Ovary (tissue), 7 donors: ENCODE measurements at regions not wholly inside any gene's neighbourhood (a gene's known extent, or its start where the extent isn't known, plus 50 kb on each side); places are given as distances from the start of the nearest gene placed in this dataset.

Experiments
- DNase-seq, 5 donors: peaks; one replicate each; pipeline ENCODE4 v3.0.0-alpha.2; 2019 to 2020
- H3K27ac ChIP-seq, 2 donors: fragments of 200-600 bp; one replicate each; pipeline versions ENCODE4 v1.5.1 to v1.8.0; 2019 to 2022
- H3K27me3 ChIP-seq: fragments of 200-600 bp; one replicate; pipeline ENCODE4 v1.8.0; 2022
- H3K36me3 ChIP-seq: fragments of 200-600 bp; sonication (generic); one replicate; pipeline ENCODE4 v1.5.1; 2019
- H3K4me1 ChIP-seq: one replicate; pipeline ENCODE4 v1.8.1; 2013; ENCODE audit warnings: mild to moderate bottlenecking, moderate library complexity; ENCODE audit not compliant: insufficient read depth
- H3K4me3 ChIP-seq: fragments of 200-600 bp; sonication (generic); one replicate; pipeline ENCODE4 v1.5.1; 2017
- H3K9me3 ChIP-seq, 2 donors: fragments of 200-600 bp in 1 of 2; sonication (generic) in 1 of 2; one replicate each; pipeline versions ENCODE4 v1.5.1 to v1.8.1; 2013 to 2019; ENCODE audit warnings: mild to moderate bottlenecking in 1 of 2, moderate library complexity in 1 of 2
- CTCF ChIP-seq, 3 donors: fragments of 450-650 bp in 2 of 3; fragments of 200-600 bp in 1 of 3; IDR thresholded peaks; one replicate each; pipeline versions ENCODE4 v1.5.1 to v1.8.0; 2016 to 2022; ENCODE audit warnings: antibody characterized with exemption in 3 of 3, mild to moderate bottlenecking in 1 of 3
- EP300 ChIP-seq: sonication (generic); formaldehyde crosslinking; IDR thresholded peaks from one replicate; pipeline ENCODE4 v1.6.1; 2017; ENCODE audit warnings: antibody characterized with exemption
- POLR2A ChIP-seq: fragments of 450-650 bp; IDR thresholded peaks from one replicate; pipeline ENCODE4 v1.6.1; 2017; ENCODE audit warnings: antibody characterized with exemption, mild to moderate bottlenecking, moderate library complexity
- WGBS, 3 donors: extraction: QIAGEN DNeasy Blood & Tissue Kit in 1 of 3; methylation state at CpG; one replicate each; pipeline versions ENCODE4 v1.1.5 to v1.1.7; 2013 to 2017; 5-methylcytosine and 5-hydroxymethylcytosine counted together
- intact Hi-C, 4 donors: fragments of 100-400 bp; cut with DNase I; formaldehyde crosslinking; loops; one replicate each; pipeline versions ENCODE4 v1.11.0 to v1.15.1; 2022 to 2023
- donor health status: DM: no; HTN: no; CAD: no; lungs with moderate emphysema.
- donor health status: DM: no; HTN: no; CAD: no.
- donor health status: Bipolar disorder and iron deficiency.
- donor health status: DM: no; HTN: no; CAD: no.
- donor health status: DM: yes; HTN: yes; CAD: no.

- Histone ChIP-seq H3K36me3 (no peaks in the 10 kb centered on the region), H3K27ac (no peak overlapping the region), H3K9me3 (no peaks in the 10 kb centered on the region), H3K27me3 (no peaks in the 10 kb centered on the region), H3K4me1 (no peaks in the 10 kb centered on the region), H3K4me3 (no peak overlapping the region)
- 81 to 86% (median 83%) methylated on average over 9 of the region's 9 CpGs for WGBS, 3 donors
- no peak for TF ChIP-seq POLR2A
- no peak for TF ChIP-seq EP300
- no peak for TF ChIP-seq CTCF (IDR thresholded peaks at IDR 0.05)
- intact Hi-C loops = no loop called here
- no peak for DNase-seq
These were observed 76.2 kb upstream of the ADPGK start for GRCh38 chr15:72859757-72860145.

GRCh38 chr15:72859017-72859756 lies 75.6 kb upstream of the ADPGK start:
- WGBS, 3 donors = 60 to 79% (median 71%) methylated on average over 10 of the region's 10 CpGs
- no peaks in the 10 kb centered on the region for H3K9me3 ChIP-seq
- intact Hi-C loops = no loop called here
- no peaks in the 10 kb centered on the region for H3K4me1 ChIP-seq
- DNase-seq = no peak
- no peaks in the 10 kb centered on the region for H3K36me3 ChIP-seq
- H3K27me3 ChIP-seq = no peaks in the 10 kb centered on the region
- H3K27ac ChIP-seq = no peak overlapping the region
- no peak overlapping the region for H3K4me3 ChIP-seq
- TF ChIP-seq CTCF (IDR thresholded peaks at IDR 0.05) (no peak), EP300 (no peak), POLR2A (no peak)

- Histone ChIP-seq H3K36me3 (no peaks in the 10 kb centered on the region), H3K27ac (no peak overlapping the region), H3K9me3 (no peaks in the 10 kb centered on the region), H3K4me1 (no peaks in the 10 kb centered on the region), H3K27me3 (no peaks in the 10 kb centered on the region), H3K4me3 (no peak overlapping the region)
- 67 to 83% (median 73%) methylated on average over 2 of the region's 2 CpGs for WGBS, 3 donors
- intact Hi-C loops = no loop called here
- TF ChIP-seq CTCF (IDR thresholded peaks at IDR 0.05) (no peak), POLR2A (no peak), EP300 (no peak)
- no peak for DNase-seq
These were observed 74.6 kb upstream of the ADPGK start for GRCh38 chr15:72858205-72858604.

- 81 to 83% (median 82%) methylated on average over 9 of the region's 9 CpGs for WGBS, 3 donors
- intact Hi-C loops = no loop called here
These were observed 73.9 kb upstream of the ADPGK start for GRCh38 chr15:72857331-72858063.

More at GRCh38 chr15:72857331-72858063, 73.9 kb upstream of the ADPGK start:
- Histone ChIP-seq H3K27ac (no peak overlapping the region), H3K27me3 (no peaks in the 10 kb centered on the region), H3K4me1 (no peaks in the 10 kb centered on the region), H3K9me3 (no peaks in the 10 kb centered on the region), H3K4me3 (no peak overlapping the region), H3K36me3 (no peaks in the 10 kb centered on the region)
- no peak for DNase-seq
- TF ChIP-seq EP300 (no peak), CTCF (IDR thresholded peaks at IDR 0.05) (no peak)
